ENCODE measurements at regions not wholly inside any gene's neighbourhood (a gene's known extent, or its start where the extent isn't known, plus 50 kb on each side); places are given as distances from the start of the nearest gene placed in this dataset.
"Not testable (repeated sequence)": the region's sequence is repeated elsewhere in the genome, so short reads cannot be mapped to it uniquely, and the experiment has no call there.

GRCh38 chr12:71281425-71281824 lies 123.6 kb upstream of the TSPAN8 start:
- H3K4me1 ChIP-seq (ENCODE audit: insufficient read depth, poor library complexity, severe bottlenecking): no peaks in the 10 kb centered on the region

DNA sequence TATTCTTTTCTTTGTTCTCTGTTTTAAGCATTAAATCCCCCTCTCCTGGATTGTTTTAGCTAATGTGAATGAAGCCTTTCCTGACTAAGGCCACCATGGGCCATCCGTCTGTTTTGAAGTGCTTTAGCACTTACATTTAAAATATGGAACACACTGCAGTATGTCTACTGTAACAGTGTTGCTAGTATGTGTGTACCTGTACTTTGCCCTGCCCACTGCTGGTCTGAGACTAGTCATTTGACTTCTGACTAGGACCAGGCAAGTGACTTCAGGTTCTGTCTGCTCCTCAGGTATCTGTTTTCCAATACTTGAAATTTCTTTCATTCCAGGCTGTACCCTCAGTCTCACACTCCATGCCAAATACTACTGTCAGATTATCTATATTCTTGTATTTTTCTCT lies 120.1 kb upstream of the TSPAN8 start:
- peaks cover 5% of the 10 kb centered on the region for H3K27me3 ChIP-seq (ENCODE audit: insufficient read depth, poor library complexity, severe bottlenecking)
- H3K4me3 ChIP-seq (ENCODE audit: severe bottlenecking): no peak overlapping the region
- ATAC-seq (ENCODE audit: low read depth): no peak
- DNase-seq (ENCODE audit: low spot score): no peak
- H3K9me3 ChIP-seq (ENCODE audit: severe bottlenecking): no peaks in the 10 kb centered on the region
- H3K36me3 ChIP-seq (ENCODE audit: low read depth): no peaks in the 10 kb centered on the region
- H3K4me1 ChIP-seq (ENCODE audit: insufficient read depth, poor library complexity, severe bottlenecking): no peaks in the 10 kb centered on the region
- H3K27ac ChIP-seq (ENCODE audit: poor library complexity, severe bottlenecking): no peak overlapping the region
- no peak for TF ChIP-seq CTCF (IDR thresholded peaks at IDR 0.05; ENCODE audit: poor library complexity, severe bottlenecking)

More at GRCh38 chr12:71281425-71281824, 123.6 kb upstream of the TSPAN8 start:
- Histone ChIP-seq H3K36me3 (ENCODE audit: low read depth) (no peaks in the 10 kb centered on the region), H3K9me3 (ENCODE audit: severe bottlenecking) (no peaks in the 10 kb centered on the region), H3K4me3 (ENCODE audit: severe bottlenecking) (no peak overlapping the region), H3K27ac (ENCODE audit: poor library complexity, severe bottlenecking) (no peak overlapping the region), H3K27me3 (ENCODE audit: insufficient read depth, poor library complexity, severe bottlenecking) (peaks cover 5% of the 10 kb centered on the region)
- no peak for ATAC-seq (ENCODE audit: low read depth)
- TF ChIP-seq CTCF (IDR thresholded peaks at IDR 0.05; ENCODE audit: poor library complexity, severe bottlenecking): no peak
- DNase-seq (ENCODE audit: low spot score): no peak

DNA sequence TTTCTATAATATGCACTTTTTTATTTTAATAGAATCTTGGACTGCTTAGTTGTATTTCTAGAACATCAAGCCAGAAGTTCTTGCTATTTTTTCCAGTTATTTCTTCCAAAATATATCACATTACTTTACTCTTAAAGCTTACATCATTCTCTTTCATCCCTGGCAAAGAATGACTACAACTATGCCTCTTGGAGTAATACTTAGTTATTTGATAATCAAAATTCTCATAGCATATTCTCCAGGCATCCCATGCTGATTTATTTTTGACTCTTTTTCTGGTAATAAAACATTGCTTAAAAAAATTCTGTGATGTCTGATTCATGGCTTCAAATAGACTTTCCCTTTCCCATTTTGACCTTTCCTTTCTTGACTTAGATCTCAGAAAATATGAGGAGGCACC lies 118.7 kb upstream of the TSPAN8 start:
- Histone ChIP-seq H3K27ac (ENCODE audit: poor library complexity, severe bottlenecking) (no peak overlapping the region), H3K36me3 (ENCODE audit: low read depth) (no peaks in the 10 kb centered on the region), H3K9me3 (ENCODE audit: severe bottlenecking) (no peaks in the 10 kb centered on the region), H3K27me3 (ENCODE audit: insufficient read depth, poor library complexity, severe bottlenecking) (peaks cover 5% of the 10 kb centered on the region), H3K4me1 (ENCODE audit: insufficient read depth, poor library complexity, severe bottlenecking) (no peaks in the 10 kb centered on the region), H3K4me3 (ENCODE audit: severe bottlenecking) (no peak overlapping the region)
- TF ChIP-seq CTCF (IDR thresholded peaks at IDR 0.05; ENCODE audit: poor library complexity, severe bottlenecking): no peak
- no peak for ATAC-seq (ENCODE audit: low read depth)
- no peak for DNase-seq (ENCODE audit: low spot score)

DNA sequence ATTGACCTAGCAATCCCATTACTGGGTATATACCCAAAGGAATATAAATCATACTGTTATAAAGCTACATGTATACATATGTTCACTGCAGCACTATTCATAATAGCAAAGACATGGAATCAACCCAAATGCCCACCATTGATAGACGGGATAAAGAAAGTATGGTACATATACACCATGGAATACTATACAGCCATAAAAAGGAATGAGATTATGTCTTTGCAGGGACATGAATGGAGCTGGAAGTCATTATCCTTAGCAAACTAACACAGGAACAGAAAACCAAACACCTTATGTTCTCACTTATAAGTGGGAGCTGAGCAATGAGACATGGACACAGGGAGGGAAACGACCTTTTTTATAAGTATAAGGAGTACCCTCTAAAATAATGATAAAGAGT lies 113.0 kb upstream of the TSPAN8 start:
- not testable (repeated sequence) for DNase-seq (ENCODE audit: low spot score); H3K27ac ChIP-seq (ENCODE audit: poor library complexity, severe bottlenecking); ATAC-seq (ENCODE audit: low read depth)

DNA sequence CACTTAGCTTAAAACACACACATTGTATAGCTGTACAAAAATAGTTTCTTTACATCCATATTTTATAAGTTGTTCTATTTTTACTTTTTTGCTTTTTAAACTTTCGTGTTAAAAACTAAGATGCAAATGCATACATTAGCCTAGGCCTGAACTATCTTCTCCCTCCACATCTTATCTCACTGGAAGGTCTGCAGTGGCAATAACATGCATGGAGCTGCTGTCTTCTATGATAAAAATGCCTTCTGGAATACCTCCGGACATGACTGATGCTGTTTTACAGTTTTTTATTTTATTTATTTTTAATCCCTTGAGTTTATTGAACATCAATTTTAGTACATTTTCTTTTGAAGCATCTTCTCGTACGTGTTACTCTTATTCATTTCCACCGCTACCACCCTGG lies 112.3 kb upstream of the TSPAN8 start:
- Histone ChIP-seq H3K9me3 (ENCODE audit: severe bottlenecking) (no peaks in the 10 kb centered on the region), H3K4me3 (ENCODE audit: severe bottlenecking) (no peak overlapping the region), H3K4me1 (ENCODE audit: insufficient read depth, poor library complexity, severe bottlenecking) (no peaks in the 10 kb centered on the region), H3K36me3 (ENCODE audit: low read depth) (no peaks in the 10 kb centered on the region), H3K27ac (ENCODE audit: poor library complexity, severe bottlenecking) (no peak overlapping the region), H3K27me3 (ENCODE audit: insufficient read depth, poor library complexity, severe bottlenecking) (no peaks in the 10 kb centered on the region)
- ATAC-seq (ENCODE audit: low read depth) (no peak), DNase-seq (ENCODE audit: low spot score) (no peak)
- TF ChIP-seq CTCF (IDR thresholded peaks at IDR 0.05; ENCODE audit: poor library complexity, severe bottlenecking): no peak

More for the DNA sequence above, 113.0 kb upstream of the TSPAN8 start:
- not testable (repeated sequence) for H3K9me3 ChIP-seq (ENCODE audit: severe bottlenecking); H3K4me3 ChIP-seq (ENCODE audit: severe bottlenecking); H3K27me3 ChIP-seq (ENCODE audit: insufficient read depth, poor library complexity, severe bottlenecking); H3K36me3 ChIP-seq (ENCODE audit: low read depth); H3K4me1 ChIP-seq (ENCODE audit: insufficient read depth, poor library complexity, severe bottlenecking)

All from RWPE2 (cell line).